ENCODE measurements at regions not wholly inside any gene's neighbourhood (a gene's known extent, or its start where the extent isn't known, plus 50 kb on each side); places are given as distances from the start of the nearest gene placed in this dataset.

DNA sequence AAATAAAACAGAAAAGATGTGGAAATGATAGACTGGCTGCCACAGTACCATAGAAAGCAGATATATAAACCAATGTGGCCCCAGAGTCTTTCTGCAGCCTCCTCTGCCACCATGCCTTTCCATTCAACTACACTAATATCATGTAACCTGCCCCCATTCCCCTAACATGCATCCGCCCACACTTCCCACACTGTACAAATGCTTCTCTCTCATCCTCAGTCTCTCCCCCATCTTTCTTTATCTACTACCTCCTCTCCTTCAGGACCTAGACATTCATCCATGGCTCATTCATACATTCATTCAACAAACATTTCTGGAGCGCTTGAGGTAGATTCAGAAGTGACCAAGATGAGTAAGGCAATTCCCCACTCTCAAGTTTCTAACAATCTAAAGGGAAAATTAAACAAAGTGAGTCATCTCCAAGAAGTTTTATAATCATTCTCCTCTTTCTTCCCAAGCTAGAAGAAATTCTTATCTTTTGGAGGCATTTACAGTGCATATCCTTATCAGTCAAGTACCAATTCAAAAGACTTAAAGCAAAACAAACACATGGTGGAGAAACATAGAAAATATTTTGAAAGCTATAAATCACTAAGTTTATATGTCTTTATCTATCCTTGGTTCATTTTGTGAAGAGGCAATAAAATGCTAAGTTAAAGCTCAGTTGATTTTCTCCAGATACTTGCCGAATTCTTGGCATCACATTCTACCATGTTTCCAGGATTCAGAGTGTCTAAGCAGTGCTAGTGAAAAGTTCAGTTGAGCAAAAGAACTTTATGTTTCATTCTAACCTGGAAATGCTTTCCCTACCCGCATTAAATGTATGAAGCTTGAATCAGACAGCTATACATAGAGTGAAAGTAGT, 70.5 kb upstream of the FRMD6 start:
- intact Hi-C loops (cut with DNase I) = no loop called here
- 45 to 69% methylated on average over 4 of the region's 4 CpGs for WGBS, 2 donors
- H3K4me3 ChIP-seq = no peak overlapping the region
- peaks cover 0 to 18% (median 5%) of the 10 kb centered on the region in 4 donors for H3K4me1 ChIP-seq
- DNase-seq = no peak
- no peaks in the 10 kb centered on the region for H3K27me3 ChIP-seq
- no peaks in the 10 kb centered on the region for H3K36me3 ChIP-seq
- no peak for TF ChIP-seq POLR2A (IDR thresholded peaks at IDR 0.05)
- TF ChIP-seq POLR2AphosphoS5 (IDR thresholded peaks at IDR 0.05) = peak in 3 of 4 donors; percentile 46 to 71 (median 62)
- no peaks in the 10 kb centered on the region for H3K9me3 ChIP-seq
- H3K27ac ChIP-seq = peak overlapping the region in 2 of 4 donors; percentile 33 to 39

DNA sequence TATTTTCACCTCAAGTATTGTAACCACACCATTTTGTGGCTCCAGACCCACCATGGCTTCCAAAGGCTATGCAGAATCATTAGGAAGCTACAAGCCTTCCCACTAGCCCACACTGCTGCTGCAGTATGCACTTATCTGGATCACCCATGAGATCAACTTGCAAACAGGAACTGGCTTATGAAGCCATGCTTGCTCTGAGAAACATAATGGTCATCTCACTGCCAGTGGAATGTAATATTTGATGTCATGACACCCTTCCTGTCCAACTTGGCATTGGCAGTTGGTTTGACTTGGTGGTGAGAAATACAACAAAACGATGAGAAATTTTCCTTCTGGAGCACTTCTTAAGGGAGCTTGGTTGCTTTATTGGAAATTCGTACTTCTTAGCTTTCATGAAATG, 69.3 kb upstream of the FRMD6 start:
- TF ChIP-seq EP300 (IDR thresholded peaks at IDR 0.05) (no peak), POLR2A (IDR thresholded peaks at IDR 0.05) (no peak), CTCF (IDR thresholded peaks at IDR 0.05) (no peak), POLR2AphosphoS5 (IDR thresholded peaks at IDR 0.05) (no peak)
- Histone ChIP-seq H3K9me3 (no peaks in the 10 kb centered on the region), H3K4me1 (peaks cover 0 to 18% (median 5%) of the 10 kb centered on the region in 4 donors), H3K4me3 (no peak overlapping the region), H3K36me3 (no peaks in the 10 kb centered on the region), H3K27me3 (no peaks in the 10 kb centered on the region), H3K27ac (no peak overlapping the region)
- no peak for DNase-seq
- intact Hi-C loops (cut with DNase I) = no loop called here
- WGBS, 2 donors = 76 to 79% methylated on average over 2 of the region's 2 CpGs

- no peak for TF ChIP-seq EP300 (IDR thresholded peaks at IDR 0.05)
- TF ChIP-seq CTCF (IDR thresholded peaks at IDR 0.05) = no peak
- TF ChIP-seq POLR2AphosphoS5 (IDR thresholded peaks at IDR 0.05) = no peak
- no peak overlapping the region for H3K27ac ChIP-seq
- 79 to 83% methylated on average over 5 of the region's 5 CpGs for WGBS, 2 donors
Measured at GRCh38 chr14:51585055-51585454, 66.7 kb upstream of the FRMD6 start.

GRCh38 chr14:51592836-51593235, 58.9 kb upstream of the FRMD6 start:
- WGBS, 2 donors = 40 to 48% methylated on average over 2 of the region's 2 CpGs
- Histone ChIP-seq H3K36me3 (no peaks in the 10 kb centered on the region), H3K4me1 (peaks cover 0 to 5% (median 0%) of the 10 kb centered on the region in 4 donors), H3K9me3 (no peaks in the 10 kb centered on the region), H3K4me3 (no peak overlapping the region), H3K27ac (peak overlapping the region in 1 of 4 donors; percentile 8), H3K27me3 (no peaks in the 10 kb centered on the region)
- TF ChIP-seq CTCF (IDR thresholded peaks at IDR 0.05) (no peak), POLR2AphosphoS5 (IDR thresholded peaks at IDR 0.05) (no peak), POLR2A (IDR thresholded peaks at IDR 0.05) (no peak), EP300 (IDR thresholded peaks at IDR 0.05) (no peak)
- no peak for DNase-seq
- intact Hi-C loops (cut with DNase I) = no loop called here

More at GRCh38 chr14:51585055-51585454, 66.7 kb upstream of the FRMD6 start:
- no peaks in the 10 kb centered on the region for H3K27me3 ChIP-seq
- H3K4me1 ChIP-seq = peaks cover 0 to 18% (median 5%) of the 10 kb centered on the region in 4 donors
- intact Hi-C loops (cut with DNase I) = no loop called here
- no peaks in the 10 kb centered on the region for H3K9me3 ChIP-seq
- H3K36me3 ChIP-seq = no peaks in the 10 kb centered on the region
- DNase-seq = no peak
- no peak overlapping the region for H3K4me3 ChIP-seq

- H3K36me3 ChIP-seq = no peaks in the 10 kb centered on the region
- no peak overlapping the region for H3K4me3 ChIP-seq
- no peak for DNase-seq
- H3K4me1 ChIP-seq = peaks cover 0 to 5% (median 0%) of the 10 kb centered on the region in 4 donors
- WGBS, 2 donors = 40 to 76% methylated on average over 5 of the region's 5 CpGs
- intact Hi-C loops (cut with DNase I) = no loop called here
- no peaks in the 10 kb centered on the region for H3K9me3 ChIP-seq
- H3K27me3 ChIP-seq = no peaks in the 10 kb centered on the region
- TF ChIP-seq CTCF (IDR thresholded peaks at IDR 0.05) (no peak), POLR2AphosphoS5 (IDR thresholded peaks at IDR 0.05) (peak in 1 of 4 donors; percentile 25)
- H3K27ac ChIP-seq = peak overlapping the region in 1 of 4 donors; percentile 8
Measured at GRCh38 chr14:51593397-51593796, 58.3 kb upstream of the FRMD6 start.

Measured in sigmoid colon (tissue), 6 donors.